Liver (tissue), 3 donors: ENCODE measurements at regions not wholly inside any gene's neighbourhood (a gene's known extent, or its start where the extent isn't known, plus 50 kb on each side); places are given as distances from the start of the nearest gene placed in this dataset.

Experiments
- GABPA ChIP-seq, 2 donors: IDR thresholded peaks in 1 of 2; conservative IDR thresholded peaks in 1 of 2; 2 replicates each; pipeline ENCODE4 v1.6.1; 2016; ENCODE audit warnings: antibody characterized with exemption in 2 of 2, mild to moderate bottlenecking in 1 of 2, moderate library complexity in 1 of 2
- MAX ChIP-seq: IDR thresholded peaks from 2 replicates; pipeline ENCODE4 v1.6.1; 2016; ENCODE audit warnings: antibody characterized with exemption
- REST ChIP-seq: IDR thresholded peaks from 2 replicates; pipeline ENCODE4 v1.6.1; 2016; ENCODE audit warnings: antibody characterized with exemption, mild to moderate bottlenecking
- RXRA ChIP-seq, 2 donors: IDR thresholded peaks; 2 replicates each; pipeline ENCODE4 v1.6.1; 2017 to 2018; ENCODE audit warnings: antibody characterized with exemption in 2 of 2, mild to moderate bottlenecking in 1 of 2
- TAF1 ChIP-seq: conservative IDR thresholded peaks from 2 replicates; pipeline ENCODE4 v1.6.1; 2016; ENCODE audit warnings: antibody characterized with exemption, mild to moderate bottlenecking
- TF ChIP-seq, protein P1 (sequence below): fragments of 150-350 bp; IDR thresholded peaks from 2 replicates; pipeline ENCODE4 v1.5.1; 2017; ENCODE audit warnings: improper control_type of control experiment, low read depth, low read length; ENCODE audit not compliant: missing input control
- donor health status: healthy.
- donor health status: healthy.

DNA sequence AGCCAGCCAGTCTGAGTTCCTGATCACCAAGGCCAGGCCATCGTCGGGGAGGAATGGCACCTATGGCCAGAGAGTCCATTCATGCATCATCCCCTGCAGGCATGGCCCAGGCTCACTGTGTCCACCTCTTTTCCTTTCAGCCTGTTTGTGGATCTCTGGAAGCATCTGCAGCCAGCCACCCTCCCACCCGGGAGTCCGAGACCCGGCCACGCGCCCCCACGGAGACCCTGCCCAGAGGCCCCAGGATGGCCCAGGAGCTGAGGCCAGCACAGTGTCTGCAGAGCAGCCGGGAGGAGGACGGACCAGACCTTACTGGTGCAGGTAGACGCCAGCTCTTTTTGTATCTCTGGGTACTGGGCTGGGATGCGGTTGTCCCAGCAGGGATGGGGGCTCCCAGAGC lies 245.1 kb upstream of the CIBAR2 start:
- no peak for TF ChIP-seq TAF1
- TF ChIP-seq GABPA (IDR thresholded peaks at IDR 0.05 in 1 of 2, conservative IDR thresholded peaks at IDR 0.05 in 1 of 2), result no peak
- no peak for TF ChIP-seq REST
- TF ChIP-seq, protein P1, sequence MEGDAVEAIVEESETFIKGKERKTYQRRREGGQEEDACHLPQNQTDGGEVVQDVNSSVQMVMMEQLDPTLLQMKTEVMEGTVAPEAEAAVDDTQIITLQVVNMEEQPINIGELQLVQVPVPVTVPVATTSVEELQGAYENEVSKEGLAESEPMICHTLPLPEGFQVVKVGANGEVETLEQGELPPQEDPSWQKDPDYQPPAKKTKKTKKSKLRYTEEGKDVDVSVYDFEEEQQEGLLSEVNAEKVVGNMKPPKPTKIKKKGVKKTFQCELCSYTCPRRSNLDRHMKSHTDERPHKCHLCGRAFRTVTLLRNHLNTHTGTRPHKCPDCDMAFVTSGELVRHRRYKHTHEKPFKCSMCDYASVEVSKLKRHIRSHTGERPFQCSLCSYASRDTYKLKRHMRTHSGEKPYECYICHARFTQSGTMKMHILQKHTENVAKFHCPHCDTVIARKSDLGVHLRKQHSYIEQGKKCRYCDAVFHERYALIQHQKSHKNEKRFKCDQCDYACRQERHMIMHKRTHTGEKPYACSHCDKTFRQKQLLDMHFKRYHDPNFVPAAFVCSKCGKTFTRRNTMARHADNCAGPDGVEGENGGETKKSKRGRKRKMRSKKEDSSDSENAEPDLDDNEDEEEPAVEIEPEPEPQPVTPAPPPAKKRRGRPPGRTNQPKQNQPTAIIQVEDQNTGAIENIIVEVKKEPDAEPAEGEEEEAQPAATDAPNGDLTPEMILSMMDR, result no peak
- TF ChIP-seq MAX, result no peak
- no peak for TF ChIP-seq RXRA (IDR thresholded peaks at IDR 0.05)
